SKM-1 treated with dmso at 0.1 percent for 144 hours (cell line): ENCODE measurements at regions not wholly inside any gene's neighbourhood (a gene's known extent, or its start where the extent isn't known, plus 50 kb on each side); places are given as distances from the start of the nearest gene placed in this dataset.

Source experiments
- DNase-seq: peaks from one replicate; lab custom pipeline; 2025; ENCODE audit not compliant: unreplicated experiment; lab: John Stamatoyannopoulos, UW

GRCh38 chr15:97661796-97662195, 298.7 kb upstream of the ARRDC4 start:
- DNase-seq, result no peak

- DNase-seq, result no peak
Observed at GRCh38 chr15:97672586-97672985, 287.9 kb upstream of the ARRDC4 start.

GRCh38 chr15:97678656-97679055, 281.8 kb upstream of the ARRDC4 start:
- no peak for DNase-seq

- DNase-seq, result no peak
Observed at GRCh38 chr15:97679106-97679688, 281.3 kb upstream of the ARRDC4 start.

GRCh38 chr15:97680606-97681220, 279.8 kb upstream of the ARRDC4 start:
- DNase-seq, result peak; percentile 26

GRCh38 chr15:97683831-97684230, 276.7 kb upstream of the ARRDC4 start:
- DNase-seq, result peak; percentile 80

- DNase-seq, result peak; percentile 92
Observed at GRCh38 chr15:97684249-97684648, 276.3 kb upstream of the ARRDC4 start.

GRCh38 chr15:97686324-97686723, 274.2 kb upstream of the ARRDC4 start:
- no peak for DNase-seq

- no peak for DNase-seq
Observed at GRCh38 chr15:97687654-97688053, 272.8 kb upstream of the ARRDC4 start.

GRCh38 chr15:97688177-97688576, 272.3 kb upstream of the ARRDC4 start:
- no peak for DNase-seq

GRCh38 chr15:97688886-97689285, 271.6 kb upstream of the ARRDC4 start:
- DNase-seq, result no peak

GRCh38 chr15:97691078-97691477, 269.4 kb upstream of the ARRDC4 start:
- no peak for DNase-seq

GRCh38 chr15:97691799-97692198, 268.7 kb upstream of the ARRDC4 start:
- no peak for DNase-seq

GRCh38 chr15:97692301-97693015, 268.0 kb upstream of the ARRDC4 start:
- no peak for DNase-seq

- no peak for DNase-seq
Observed at GRCh38 chr15:97694456-97694855, 266.0 kb upstream of the ARRDC4 start.

- DNase-seq, result no peak
Observed at GRCh38 chr15:97703400-97703799, 257.1 kb upstream of the ARRDC4 start.

- DNase-seq, result no peak
Observed at GRCh38 chr15:97706059-97706458, 254.4 kb upstream of the ARRDC4 start.

GRCh38 chr15:97708252-97708651, 252.3 kb upstream of the ARRDC4 start:
- DNase-seq, result no peak

GRCh38 chr15:97712530-97712929, 248.0 kb upstream of the ARRDC4 start:
- no peak for DNase-seq

- DNase-seq, result no peak
Observed at GRCh38 chr15:97717806-97718205, 242.7 kb upstream of the ARRDC4 start.

GRCh38 chr15:97718509-97718908, 242.0 kb upstream of the ARRDC4 start:
- DNase-seq, result no peak

- no peak for DNase-seq
Observed at GRCh38 chr15:97728791-97729190, 231.7 kb upstream of the ARRDC4 start.
